Endothelial cell of umbilical vein (primary cell): ENCODE measurements at regions not wholly inside any gene's neighbourhood (a gene's known extent, or its start where the extent isn't known, plus 50 kb on each side); places are given as distances from the start of the nearest gene placed in this dataset.

Source experiments
- BruUV-seq: library from RNA; stranded (reverse); fragments of 400-500 nt; replicated peaks from 2 replicates; lab custom pipeline; 2021; lab: Mats Ljungman, UMichigan
- CTCF ChIA-PET: fragments of 300-600, 350-600 bp; sonication (Branson Sonifier 250); formaldehyde crosslinking; loops from one replicate; lab custom pipeline; 2021; ENCODE audit warnings: antibody characterized with exemption, inconsistent platforms; lab: Charles Lee
- POLR2A ChIA-PET: fragments of 300-600, 350-600 bp; sonication (Branson Sonifier 250); formaldehyde crosslinking; loops from one replicate; lab custom pipeline; 2021; ENCODE audit warnings: antibody characterized with exemption, inconsistent platforms; lab: Charles Lee
- DNase-seq: peaks from one replicate; pipeline ENCODE4 v3.0.0-alpha.2; 2011; ENCODE audit warnings: low read depth, low spot score
- FAIRE-seq: peaks from 2 replicates; lab custom pipeline; 2011; peaks lifted over from hg19 to GRCh38; lab: Jason Lieb, UNC
- H2AFZ ChIP-seq: 2 replicates; pipeline ENCODE4 v1.6.0; 2012; ENCODE audit warnings: low read depth, low read length, control low read depth, inconsistent platforms
- H3K27ac ChIP-seq: 2 replicates; pipeline ENCODE4 v1.5.1; 2011; ENCODE audit warnings: low read depth, mild to moderate bottlenecking, control low read depth, low read length, moderate library complexity; ENCODE audit not compliant: insufficient read depth
- H3K27me3 ChIP-seq, 2 experiments: 2 replicates each; pipeline versions ENCODE4 v1.6.0 to v1.6.1; 2011; ENCODE audit warnings: low read length in 2 of 2, mixed read lengths in 1 of 2; ENCODE audit not compliant: control insufficient read depth in 2 of 2, insufficient read depth in 2 of 2
- H3K36me3 ChIP-seq, 2 experiments: 2 replicates in 1 of 2; 3 replicates in 1 of 2; pipeline ENCODE4 v1.5.1; 2011; ENCODE audit warnings: low read length in 2 of 2, mild to moderate bottlenecking in 1 of 2, moderate library complexity in 1 of 2; ENCODE audit not compliant: control insufficient read depth in 2 of 2, insufficient read depth in 2 of 2; ENCODE audit errors: extremely low read depth in 1 of 2
- H3K4me1 ChIP-seq: 3 replicates; pipeline ENCODE4 v1.5.1; 2011; ENCODE audit warnings: mild to moderate bottlenecking, low read length; ENCODE audit not compliant: control insufficient read depth, insufficient read depth; ENCODE audit errors: extremely low read depth
- H3K4me2 ChIP-seq: 2 replicates; pipeline ENCODE4 v1.6.1; 2011; ENCODE audit warnings: low read length, control low read depth, mixed read lengths; ENCODE audit not compliant: insufficient read depth
- H3K4me3 ChIP-seq, 3 experiments: fragments of 200-600 bp in 1 of 3; sonication (generic), shearing (Covaris generic) in 1 of 3; replicated peaks in 1 of 3; 2 replicates each; pipeline ENCODE4 v1.5.1; 2011 to 2016; ENCODE audit warnings: control low read depth in 3 of 3, low read length in 3 of 3, mild to moderate bottlenecking in 2 of 3, inconsistent platforms in 1 of 3, low read depth in 1 of 3, moderate library complexity in 1 of 3; ENCODE audit not compliant: insufficient read depth in 1 of 3
- H3K79me2 ChIP-seq: 2 replicates; pipeline ENCODE4 v1.6.0; 2012; ENCODE audit warnings: low read length, inconsistent platforms; ENCODE audit not compliant: control insufficient read depth, insufficient read depth
- H3K9ac ChIP-seq: replicated peaks from 2 replicates; pipeline ENCODE3; 2011; ENCODE audit warnings: low read length, control low read depth; ENCODE audit not compliant: insufficient read depth; ENCODE audit errors: extremely low read depth
- H3K9me1 ChIP-seq: replicated peaks from 3 replicates; pipeline ENCODE4 v1.6.0; 2011; ENCODE audit warnings: mild to moderate bottlenecking, low read length; ENCODE audit not compliant: control insufficient read depth, insufficient read depth; ENCODE audit errors: extremely low read depth
- H3K9me3 ChIP-seq: replicated peaks from 2 replicates; pipeline ENCODE4 v1.5.1; 2012; ENCODE audit warnings: low read length, inconsistent platforms; ENCODE audit not compliant: control insufficient read depth, insufficient read depth
- H4K20me1 ChIP-seq: replicated peaks from 2 replicates; pipeline ENCODE3; 2011; ENCODE audit warnings: mild to moderate bottlenecking, low read length; ENCODE audit not compliant: control insufficient read depth, insufficient read depth; ENCODE audit errors: extremely low read depth
- EZH2 ChIP-seq: IDR thresholded peaks from 2 replicates; pipeline ENCODE4 v1.6.1; 2012; ENCODE audit warnings: borderline replicate concordance, low read depth, mild to moderate bottlenecking, moderate library complexity, low read length, inconsistent platforms; ENCODE audit not compliant: severe bottlenecking
- FOS ChIP-seq: IDR thresholded peaks from 2 replicates; pipeline ENCODE4 v1.6.1; 2011; ENCODE audit warnings: mild to moderate bottlenecking, low read length, moderate library complexity, borderline replicate concordance; ENCODE audit not compliant: insufficient read depth
- GATA2 ChIP-seq: IDR thresholded peaks from 2 replicates; pipeline ENCODE4 v1.7.0; 2011; ENCODE audit warnings: low read depth, mild to moderate bottlenecking, moderate library complexity, mixed read lengths, low read length; ENCODE audit not compliant: insufficient read length, insufficient read depth
- JUN ChIP-seq: IDR thresholded peaks from 2 replicates; pipeline ENCODE4 v1.6.1; 2011; ENCODE audit warnings: borderline replicate concordance, low read depth; ENCODE audit not compliant: insufficient read length, insufficient read depth
- MYC ChIP-seq: IDR thresholded peaks from one replicate; pipeline ENCODE4 v1.6.1; 2011; ENCODE audit warnings: mild to moderate bottlenecking, low read depth, low read length
- POLR2A ChIP-seq: IDR thresholded peaks from 2 replicates; pipeline ENCODE4 v1.6.1; 2012; ENCODE audit warnings: low read depth, mild to moderate bottlenecking, control low read depth, low read length
- POLR2AphosphoS5 ChIP-seq: IDR thresholded peaks from 2 replicates; pipeline ENCODE4 v1.6.1; 2012; ENCODE audit warnings: low read depth, mild to moderate bottlenecking, control low read depth, low read length, moderate library complexity; ENCODE audit not compliant: insufficient read depth
- dilution Hi-C: fragments of 300-500 bp; cut with MboI; formaldehyde crosslinking; loops from one replicate; pipeline ENCODE4 v1.15.0; 2019; ENCODE audit warnings: low sequenced_read_pairs; ENCODE audit not compliant: extremely low pct_ligation_motif_present
- intact Hi-C: fragments of 100-400 bp; cut with micrococcal nuclease; formaldehyde crosslinking; loops from one replicate; pipeline ENCODE4 v1.10.0; 2022
- TF ChIP-seq, protein P1 (sequence below), 2 donors: IDR thresholded peaks; 1 replicate in 1 of 2; 2 replicates in 1 of 2; pipeline ENCODE4 v1.5.1; 2011; ENCODE audit warnings: low read length in 2 of 2, mild to moderate bottlenecking in 2 of 2, moderate library complexity in 2 of 2, control low read depth in 1 of 2, inconsistent platforms in 1 of 2, low read depth in 1 of 2; ENCODE audit not compliant: insufficient read depth in 1 of 2; ENCODE audit errors: extremely low read depth in 1 of 2
- TF ChIP-seq, protein P2 (sequence below): IDR thresholded peaks from 2 replicates; pipeline ENCODE4 v1.6.1; 2011; ENCODE audit not compliant: insufficient read depth, insufficient read length

GRCh38 chr3:54071601-54072000, 50.8 kb upstream of the CACNA2D3 start:
- no peaks in the 10 kb centered on the region for H3K9me1 ChIP-seq
- CTCF ChIA-PET: no interaction called here
- H3K36me3 ChIP-seq: no peaks in the 10 kb centered on the region
- FAIRE-seq: no peak
- H2AFZ ChIP-seq: no peak overlapping the region
- dilution Hi-C loops: no loop called here
- no peak overlapping the region for H3K4me3 ChIP-seq
- H3K4me2 ChIP-seq: no peak overlapping the region
- H3K9me3 ChIP-seq: peaks cover 2% of the 10 kb centered on the region
- no peak for DNase-seq
- TF ChIP-seq POLR2A: no peak
- TF ChIP-seq, protein P1, sequence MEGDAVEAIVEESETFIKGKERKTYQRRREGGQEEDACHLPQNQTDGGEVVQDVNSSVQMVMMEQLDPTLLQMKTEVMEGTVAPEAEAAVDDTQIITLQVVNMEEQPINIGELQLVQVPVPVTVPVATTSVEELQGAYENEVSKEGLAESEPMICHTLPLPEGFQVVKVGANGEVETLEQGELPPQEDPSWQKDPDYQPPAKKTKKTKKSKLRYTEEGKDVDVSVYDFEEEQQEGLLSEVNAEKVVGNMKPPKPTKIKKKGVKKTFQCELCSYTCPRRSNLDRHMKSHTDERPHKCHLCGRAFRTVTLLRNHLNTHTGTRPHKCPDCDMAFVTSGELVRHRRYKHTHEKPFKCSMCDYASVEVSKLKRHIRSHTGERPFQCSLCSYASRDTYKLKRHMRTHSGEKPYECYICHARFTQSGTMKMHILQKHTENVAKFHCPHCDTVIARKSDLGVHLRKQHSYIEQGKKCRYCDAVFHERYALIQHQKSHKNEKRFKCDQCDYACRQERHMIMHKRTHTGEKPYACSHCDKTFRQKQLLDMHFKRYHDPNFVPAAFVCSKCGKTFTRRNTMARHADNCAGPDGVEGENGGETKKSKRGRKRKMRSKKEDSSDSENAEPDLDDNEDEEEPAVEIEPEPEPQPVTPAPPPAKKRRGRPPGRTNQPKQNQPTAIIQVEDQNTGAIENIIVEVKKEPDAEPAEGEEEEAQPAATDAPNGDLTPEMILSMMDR (IDR thresholded peaks at IDR 0.05; ENCODE audit: extremely low read depth in 1 of 2, insufficient read depth in 1 of 2, low read depth in 1 of 2, low read length in 2 of 2): no peak
- TF ChIP-seq, protein P2, sequence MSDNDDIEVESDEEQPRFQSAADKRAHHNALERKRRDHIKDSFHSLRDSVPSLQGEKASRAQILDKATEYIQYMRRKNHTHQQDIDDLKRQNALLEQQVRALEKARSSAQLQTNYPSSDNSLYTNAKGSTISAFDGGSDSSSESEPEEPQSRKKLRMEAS: no peak
- TF ChIP-seq GATA2: no peak
- TF ChIP-seq POLR2AphosphoS5: no peak
- TF ChIP-seq FOS: no peak
- TF ChIP-seq MYC: no peak
- no peak for TF ChIP-seq EZH2
- no peak for TF ChIP-seq JUN
- no peaks in the 10 kb centered on the region for H3K4me1 ChIP-seq
- no peak overlapping the region for H3K27ac ChIP-seq
- H3K9ac ChIP-seq: no peak overlapping the region
- H4K20me1 ChIP-seq: no peaks in the 10 kb centered on the region
- POLR2A ChIA-PET: no interaction called here
- H3K27me3 ChIP-seq: no peaks in the 10 kb centered on the region
- no TSS peak for BruUV-seq
- no peaks in the 10 kb centered on the region for H3K79me2 ChIP-seq
- intact Hi-C loops: no loop called here
